Retinal pigment epithelial cell (primary cell): ENCODE measurements at regions not wholly inside any gene's neighbourhood (a gene's known extent, or its start where the extent isn't known, plus 50 kb on each side); places are given as distances from the start of the nearest gene placed in this dataset.

Source experiments
- DNase-seq: peaks from one replicate; pipeline ENCODE4 v3.0.0-alpha.2; 2010; ENCODE audit warnings: low read depth
- H3K4me3 ChIP-seq: 2 replicates; pipeline ENCODE4 v1.5.1; 2011; ENCODE audit warnings: mild to moderate bottlenecking, low read length, control low read depth, moderate library complexity
- CTCF ChIP-seq: conservative IDR thresholded peaks from 2 replicates; pipeline ENCODE4 v1.5.1; 2011; ENCODE audit warnings: low read depth, low read length, control low read depth, inconsistent platforms

- no peak overlapping the region for H3K4me3 ChIP-seq
- no peak for DNase-seq
- TF ChIP-seq CTCF, result no peak
Measured at GRCh38 chr2:64718250-64718885, 64.7 kb upstream of the SERTAD2 start.

GRCh38 chr2:64720535-64721319 lies 67.0 kb upstream of the SERTAD2 start:
- H3K4me3 ChIP-seq, result no peak overlapping the region
- DNase-seq, result no peak
- no peak for TF ChIP-seq CTCF

GRCh38 chr2:64721320-64721623 lies 67.6 kb upstream of the SERTAD2 start:
- TF ChIP-seq CTCF, result no peak
- H3K4me3 ChIP-seq, result no peak overlapping the region
- DNase-seq, result no peak

- no peak for TF ChIP-seq CTCF
- H3K4me3 ChIP-seq, result no peak overlapping the region
- DNase-seq, result no peak
Measured at GRCh38 chr2:64722291-64723044, 68.8 kb upstream of the SERTAD2 start.

GRCh38 chr2:64727013-64727767 lies 73.5 kb upstream of the SERTAD2 start:
- TF ChIP-seq CTCF, result no peak
- DNase-seq, result no peak
- no peak overlapping the region for H3K4me3 ChIP-seq

GRCh38 chr2:64727843-64728463 lies 74.2 kb upstream of the SERTAD2 start:
- no peak for DNase-seq
- TF ChIP-seq CTCF, result no peak
- H3K4me3 ChIP-seq, result no peak overlapping the region
